ENCODE measurements at regions not wholly inside any gene's neighbourhood (a gene's known extent, or its start where the extent isn't known, plus 50 kb on each side); places are given as distances from the start of the nearest gene placed in this dataset.

DNA sequence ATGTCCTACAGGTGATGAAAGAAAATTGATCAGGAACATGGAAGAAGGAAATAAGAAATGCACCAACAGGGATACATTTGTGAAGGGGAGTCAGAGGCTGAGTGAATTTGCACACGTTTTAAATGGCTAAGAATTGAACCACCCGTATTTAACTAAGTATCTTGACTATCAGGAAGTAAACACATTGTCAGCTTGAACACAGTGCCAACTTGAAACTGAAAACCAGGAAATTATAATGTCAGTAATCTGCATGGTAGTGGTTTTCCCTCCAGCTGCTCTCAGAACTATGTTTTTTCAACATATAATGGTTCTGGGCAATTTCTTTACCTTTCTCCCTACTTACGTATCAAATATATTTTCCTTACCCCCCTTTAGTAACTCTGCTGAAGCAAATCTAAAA is 366.5 kb upstream of the POU3F2 start:
- TF ChIP-seq, protein P1, sequence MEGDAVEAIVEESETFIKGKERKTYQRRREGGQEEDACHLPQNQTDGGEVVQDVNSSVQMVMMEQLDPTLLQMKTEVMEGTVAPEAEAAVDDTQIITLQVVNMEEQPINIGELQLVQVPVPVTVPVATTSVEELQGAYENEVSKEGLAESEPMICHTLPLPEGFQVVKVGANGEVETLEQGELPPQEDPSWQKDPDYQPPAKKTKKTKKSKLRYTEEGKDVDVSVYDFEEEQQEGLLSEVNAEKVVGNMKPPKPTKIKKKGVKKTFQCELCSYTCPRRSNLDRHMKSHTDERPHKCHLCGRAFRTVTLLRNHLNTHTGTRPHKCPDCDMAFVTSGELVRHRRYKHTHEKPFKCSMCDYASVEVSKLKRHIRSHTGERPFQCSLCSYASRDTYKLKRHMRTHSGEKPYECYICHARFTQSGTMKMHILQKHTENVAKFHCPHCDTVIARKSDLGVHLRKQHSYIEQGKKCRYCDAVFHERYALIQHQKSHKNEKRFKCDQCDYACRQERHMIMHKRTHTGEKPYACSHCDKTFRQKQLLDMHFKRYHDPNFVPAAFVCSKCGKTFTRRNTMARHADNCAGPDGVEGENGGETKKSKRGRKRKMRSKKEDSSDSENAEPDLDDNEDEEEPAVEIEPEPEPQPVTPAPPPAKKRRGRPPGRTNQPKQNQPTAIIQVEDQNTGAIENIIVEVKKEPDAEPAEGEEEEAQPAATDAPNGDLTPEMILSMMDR (IDR thresholded peaks at IDR 0.05), result no peak
- no peak for TF ChIP-seq POLR2A (IDR thresholded peaks at IDR 0.05)

Measured in sigmoid colon (tissue), 3 donors.